Skin of body (tissue), 1 donor: ENCODE measurements at regions not wholly inside any gene's neighbourhood (a gene's known extent, or its start where the extent isn't known, plus 50 kb on each side); places are given as distances from the start of the nearest gene placed in this dataset.

ENCODE experiments used
- DNase-seq: peaks from one replicate; lab custom pipeline; 2025; lab: John Stamatoyannopoulos, UW

DNA sequence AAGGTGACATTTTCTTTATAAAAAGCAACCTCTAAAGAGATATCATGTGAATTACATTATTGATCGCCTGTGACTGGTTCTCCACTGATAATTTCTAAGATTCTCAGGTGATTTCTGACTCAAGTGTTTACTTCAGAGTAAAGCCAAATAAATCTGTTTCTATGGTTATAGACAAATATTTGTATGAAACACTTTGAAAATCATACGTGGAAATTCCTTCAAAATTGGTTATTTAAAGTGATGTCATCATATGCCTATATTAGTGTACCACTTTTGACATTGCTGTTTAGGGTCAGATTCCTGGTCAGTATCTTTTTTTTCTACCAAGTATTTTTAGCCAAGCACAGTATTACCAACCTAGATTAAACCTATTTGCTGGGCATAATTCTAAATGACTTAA is 881.3 kb upstream of the FAM98A start:
- no peak for DNase-seq

DNA sequence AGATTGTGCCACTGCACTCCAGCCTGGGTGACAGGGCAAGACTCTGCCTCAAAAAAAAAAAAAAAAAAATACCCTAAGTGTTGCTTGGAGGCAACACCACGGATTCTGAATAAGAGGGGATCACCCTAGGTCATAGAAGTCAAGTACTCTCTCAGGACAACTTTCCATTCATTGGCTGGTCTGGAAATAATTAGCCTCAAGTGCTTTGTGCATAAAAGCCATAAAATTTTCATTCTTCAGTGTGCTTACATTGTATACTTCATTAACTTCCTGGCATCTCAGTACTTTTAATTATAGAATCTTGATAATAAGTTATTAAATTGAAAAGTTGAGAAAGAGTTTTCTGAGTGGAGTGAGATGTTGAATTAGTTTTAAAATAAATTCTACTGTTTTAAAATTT is 876.1 kb upstream of the FAM98A start:
- DNase-seq, result no peak

DNA sequence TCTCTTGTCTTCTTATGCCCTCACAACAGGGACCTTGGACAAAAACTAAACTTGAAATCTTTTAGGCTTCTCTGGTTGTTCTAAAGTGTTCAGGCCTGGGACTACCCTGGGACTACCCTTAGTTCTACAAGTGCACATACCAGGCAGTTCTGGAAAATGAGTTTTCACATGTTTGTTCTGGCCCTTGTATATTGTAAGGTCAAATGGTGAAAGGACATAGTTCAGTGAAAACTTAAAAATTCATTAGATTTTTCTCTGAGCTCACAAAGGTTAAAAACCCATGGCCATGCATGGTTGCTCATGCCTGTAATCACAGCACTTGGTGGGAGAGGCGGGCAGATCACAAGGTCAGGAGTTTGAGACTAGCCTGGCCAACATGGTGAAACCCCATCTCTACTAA is 875.5 kb upstream of the FAM98A start:
- no peak for DNase-seq

DNA sequence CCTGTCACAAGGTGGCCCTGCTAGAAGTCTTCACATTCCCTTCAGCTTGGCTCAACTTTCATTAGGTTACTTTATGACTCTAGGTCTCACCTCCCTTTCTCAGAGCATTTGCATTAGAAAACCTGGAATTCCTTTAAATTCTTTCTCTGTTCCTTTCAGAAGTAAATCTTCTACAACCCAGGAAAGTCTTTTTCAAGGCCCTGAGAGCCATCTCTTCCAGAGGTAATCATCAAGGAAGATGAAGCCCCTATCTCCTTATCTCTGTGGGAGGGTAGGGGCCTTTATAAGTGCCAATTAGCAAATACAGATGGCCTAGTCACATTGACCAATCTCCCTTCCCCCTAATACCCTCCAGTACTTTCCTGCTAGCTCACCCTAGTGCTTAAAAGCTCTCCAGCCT is 848.0 kb upstream of the FAM98A start:
- DNase-seq, result no peak

DNA sequence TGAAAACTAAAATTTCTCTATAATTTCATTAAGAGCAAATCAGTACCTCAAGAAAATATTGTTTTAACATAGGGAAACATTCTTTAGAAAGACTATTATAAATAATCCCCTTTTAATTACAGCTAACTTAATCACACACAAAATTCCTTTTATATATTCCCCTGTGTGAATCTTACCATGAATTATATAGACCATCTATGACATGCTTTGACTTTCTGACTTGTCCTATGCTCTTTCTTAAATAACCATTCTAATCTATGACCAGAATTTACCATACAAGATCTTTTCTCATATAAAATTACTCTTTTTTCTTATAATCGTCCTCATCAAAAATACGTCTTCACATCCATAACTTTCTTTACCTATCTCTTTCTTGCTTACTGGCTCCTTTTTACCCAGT is 824.2 kb upstream of the FAM98A start:
- DNase-seq, result no peak

DNA sequence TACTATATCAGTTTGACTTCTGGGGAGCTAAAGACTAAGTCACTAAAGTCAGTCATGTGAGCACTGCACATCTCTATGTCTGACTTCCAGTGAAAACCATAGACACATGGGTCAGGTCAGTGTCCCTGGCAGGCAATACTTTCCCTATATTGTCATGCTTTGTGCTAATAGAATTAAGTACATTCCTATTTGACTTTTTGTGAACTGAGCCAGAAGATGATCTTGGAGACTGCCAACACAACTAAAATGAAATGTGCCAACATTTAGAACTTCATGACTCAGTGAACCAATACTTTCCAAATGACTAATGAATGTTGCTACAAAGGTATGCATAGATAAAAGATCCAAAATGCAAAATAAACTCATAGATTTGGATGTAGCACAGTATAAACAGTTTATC is 820.8 kb upstream of the FAM98A start:
- no peak for DNase-seq

DNA sequence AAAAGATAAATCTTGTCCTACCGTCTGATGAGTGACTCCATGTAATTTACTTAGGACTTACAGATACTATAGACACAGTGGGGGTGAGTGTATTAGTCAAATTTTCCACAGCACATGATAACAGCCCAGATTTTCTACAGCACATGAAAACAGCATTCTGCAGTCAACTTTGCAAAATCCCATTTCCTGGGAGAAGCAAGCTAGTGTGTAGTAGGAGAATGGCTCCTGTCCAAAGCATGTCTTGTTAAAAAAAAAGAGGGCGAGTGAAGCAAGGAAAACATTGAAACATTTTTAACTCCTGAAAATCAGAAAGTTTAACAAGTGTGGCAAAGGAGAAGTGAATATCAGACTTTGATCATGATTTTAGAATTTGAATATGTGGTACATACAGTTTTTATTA is 817.8 kb upstream of the FAM98A start:
- DNase-seq, result no peak

DNA sequence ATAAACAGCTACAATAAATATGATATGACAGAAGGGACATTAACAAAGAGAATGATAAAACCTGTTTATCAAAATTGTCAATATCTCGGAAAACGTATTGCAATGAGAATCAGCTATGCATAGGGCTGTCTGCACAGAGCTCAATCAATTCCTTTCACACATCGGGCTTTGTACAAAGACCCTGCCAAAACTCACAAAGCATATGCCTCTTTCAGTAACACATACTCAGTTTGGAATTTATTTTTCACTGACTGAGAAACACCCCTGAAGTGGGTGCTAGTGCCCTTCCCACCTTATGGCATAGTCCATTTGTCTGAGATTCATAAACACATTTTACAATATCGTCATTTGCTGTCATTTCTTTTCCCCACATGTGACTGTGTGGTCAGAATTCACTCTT is 815.8 kb upstream of the FAM98A start:
- no peak for DNase-seq

DNA sequence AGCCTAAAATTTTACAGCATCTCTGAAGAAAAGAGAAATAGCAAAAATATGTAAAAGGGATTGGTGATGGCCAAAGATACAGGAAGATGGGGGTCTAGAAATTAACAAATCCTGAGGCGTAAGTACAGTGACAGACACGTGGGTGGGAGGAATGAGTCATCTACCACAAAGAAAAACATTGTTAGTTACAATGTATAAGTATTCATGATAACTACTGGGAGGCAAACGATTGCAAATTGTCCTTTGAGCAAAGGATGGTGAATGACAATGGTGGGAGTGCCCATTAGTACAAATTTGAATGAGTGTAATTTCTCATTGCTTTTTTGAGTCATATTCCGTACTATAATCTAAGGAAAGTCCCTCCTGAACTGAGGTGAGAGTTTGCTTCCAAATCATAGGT is 809.0 kb upstream of the FAM98A start:
- no peak for DNase-seq

DNA sequence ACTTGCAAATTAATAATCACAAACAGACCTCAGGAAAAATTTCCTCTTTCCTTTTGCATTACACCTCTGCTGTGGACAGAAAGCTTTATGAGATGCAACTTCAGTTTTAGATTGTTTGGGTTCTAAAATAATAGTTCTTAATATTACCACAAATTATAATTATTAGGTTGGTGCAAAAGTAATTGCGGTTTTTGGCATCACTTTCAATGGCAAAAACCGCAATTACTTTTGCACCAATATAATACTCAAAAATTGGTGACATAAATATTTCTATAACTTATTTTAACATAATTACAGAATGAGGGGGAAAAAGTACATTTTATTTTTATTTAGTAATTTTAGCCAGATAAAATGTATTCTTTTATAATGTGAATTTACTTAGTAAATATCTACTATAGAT is 804.4 kb upstream of the FAM98A start:
- DNase-seq, result no peak

DNA sequence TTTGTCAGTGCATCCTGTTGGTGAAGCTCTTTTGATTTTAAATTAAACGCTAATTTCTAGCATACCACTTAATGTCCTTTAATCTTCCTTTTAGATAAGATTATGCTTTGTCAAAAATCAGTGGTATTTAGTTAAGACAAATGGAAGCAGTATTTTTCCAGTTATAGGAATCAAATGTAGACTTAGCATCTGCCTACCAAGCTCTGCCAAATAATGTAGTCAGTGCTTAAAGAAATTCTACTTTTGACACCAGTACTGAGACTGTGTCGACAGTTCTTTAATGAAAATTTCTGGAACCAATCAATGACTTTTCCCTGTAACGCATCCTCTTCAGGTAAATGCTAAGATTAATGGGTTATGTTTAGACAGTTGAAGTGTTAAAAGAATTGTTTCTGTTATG is 803.3 kb upstream of the FAM98A start:
- DNase-seq, result no peak

DNA sequence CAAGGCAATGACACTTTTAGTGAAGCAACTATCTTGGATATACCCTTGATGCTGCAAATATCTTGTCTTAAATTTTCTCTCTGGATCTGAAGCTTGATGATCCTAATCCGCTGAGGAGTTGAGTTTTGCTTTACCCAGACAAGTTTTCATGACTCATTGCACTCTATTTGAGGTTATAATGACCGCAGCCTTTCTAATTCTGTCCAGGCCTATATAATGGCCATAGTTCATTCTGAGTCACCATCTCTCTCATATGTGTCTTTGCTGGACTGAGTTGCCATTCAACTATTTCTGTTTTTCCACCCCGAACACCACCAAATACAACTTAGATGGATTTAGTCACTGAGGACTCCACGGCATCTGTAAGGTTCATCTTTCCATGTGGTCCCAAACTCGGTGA is 802.1 kb upstream of the FAM98A start:
- no peak for DNase-seq

DNA sequence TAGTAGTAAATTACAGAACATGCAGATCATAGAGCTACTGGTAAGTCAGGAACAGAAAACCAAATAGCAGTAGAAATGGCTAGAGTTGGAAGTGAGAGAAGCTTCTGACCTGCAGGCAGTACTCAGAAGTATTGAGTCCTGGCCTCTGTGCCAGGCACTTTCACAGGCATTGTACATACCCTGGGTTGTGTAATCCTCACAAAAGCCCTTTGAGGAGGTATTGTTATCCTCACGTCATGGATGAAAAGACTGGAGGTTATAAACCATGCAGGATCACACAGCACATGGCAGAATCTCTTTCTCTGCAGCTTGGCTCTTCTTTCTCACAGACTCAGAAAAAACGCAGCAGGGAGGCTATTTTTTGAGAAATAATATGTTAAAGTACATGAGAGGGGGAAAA is 789.3 kb upstream of the FAM98A start:
- no peak for DNase-seq

DNA sequence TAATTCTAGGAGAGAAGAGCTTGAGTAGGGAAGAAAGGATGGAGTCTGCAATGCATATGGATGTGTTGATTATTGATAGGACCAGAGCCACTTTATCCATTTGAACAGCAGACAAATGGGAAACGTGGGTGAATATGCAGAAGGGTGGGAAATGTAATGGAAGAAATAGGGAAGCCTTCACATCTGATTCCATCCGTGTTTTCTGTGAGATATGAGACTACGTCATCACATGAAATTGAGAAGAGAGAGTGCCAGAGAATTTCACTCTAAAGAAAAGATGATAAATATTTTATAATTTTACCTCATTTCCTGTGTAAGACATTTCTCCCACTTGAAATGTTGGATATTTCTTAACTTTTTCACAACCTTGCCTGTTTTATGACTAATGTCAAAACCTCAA is 788.4 kb upstream of the FAM98A start:
- DNase-seq, result no peak

DNA sequence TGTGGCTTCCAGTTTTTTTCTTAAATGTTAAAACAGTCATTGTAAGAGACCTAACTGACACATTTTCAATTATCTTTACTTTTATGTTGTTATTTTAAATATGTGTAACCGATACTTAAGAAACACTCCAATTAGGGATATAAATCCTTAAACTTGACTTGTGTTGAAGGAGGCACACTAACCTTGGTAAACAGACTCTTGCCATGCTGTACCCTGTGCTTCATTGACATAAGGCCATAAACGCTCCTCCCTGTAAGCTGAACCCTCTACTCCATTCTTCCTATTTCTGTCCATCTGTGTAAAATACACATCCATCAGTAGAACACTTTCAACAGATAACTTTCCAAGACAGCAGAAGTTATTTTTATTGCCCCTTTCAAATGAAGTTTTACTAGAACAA is 780.5 kb upstream of the FAM98A start:
- no peak for DNase-seq

DNA sequence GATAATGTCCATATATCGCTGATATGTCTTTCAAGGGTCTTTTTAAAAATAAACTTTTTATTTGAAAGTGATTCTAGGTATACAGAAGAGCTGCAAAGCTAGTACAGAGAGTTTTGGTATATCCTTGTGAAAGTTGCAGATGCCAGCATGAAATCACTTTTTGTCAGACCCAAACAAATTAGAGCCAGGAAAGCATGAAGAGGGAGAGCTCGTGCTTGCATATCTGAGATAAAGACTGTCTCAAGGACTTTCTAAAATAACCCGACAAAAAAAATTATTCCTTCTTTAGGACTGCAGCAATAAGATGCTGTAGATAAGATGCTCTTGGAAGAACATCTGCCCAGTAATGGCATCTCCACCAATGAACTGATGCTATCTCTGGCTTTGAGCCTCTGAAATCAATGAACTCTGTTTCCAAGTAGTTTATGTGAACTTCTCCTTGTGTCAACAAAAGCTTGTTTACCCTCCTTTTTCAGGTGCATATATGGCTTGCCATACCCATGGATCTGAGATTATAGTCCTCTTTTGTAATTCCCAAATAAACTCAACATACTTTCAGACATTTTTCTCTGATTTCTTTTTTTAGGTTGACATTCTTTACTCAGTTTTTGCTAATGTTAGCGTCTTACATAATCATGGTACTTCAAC is 774.6 kb upstream of the FAM98A start:
- no peak for DNase-seq

DNA sequence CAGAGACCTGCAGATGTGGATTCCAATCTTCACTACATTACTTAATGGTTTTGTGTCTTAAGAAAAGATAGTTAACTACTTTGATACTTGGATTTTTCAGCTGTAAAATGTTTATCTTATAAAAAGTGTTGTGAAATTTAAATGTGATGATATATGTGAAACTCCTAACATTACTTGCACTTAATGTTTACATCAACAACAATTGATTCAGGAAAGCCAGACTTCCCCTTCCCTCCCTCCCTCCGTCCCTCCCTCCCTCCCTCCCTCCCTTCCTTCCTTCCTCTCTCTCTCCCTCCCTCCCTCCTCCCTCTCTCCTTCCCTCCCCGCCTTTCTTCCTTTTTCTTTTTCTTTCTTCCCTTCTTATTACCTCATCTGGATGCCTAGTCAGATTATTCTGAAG is 773.9 kb upstream of the FAM98A start:
- DNase-seq, result no peak

DNA sequence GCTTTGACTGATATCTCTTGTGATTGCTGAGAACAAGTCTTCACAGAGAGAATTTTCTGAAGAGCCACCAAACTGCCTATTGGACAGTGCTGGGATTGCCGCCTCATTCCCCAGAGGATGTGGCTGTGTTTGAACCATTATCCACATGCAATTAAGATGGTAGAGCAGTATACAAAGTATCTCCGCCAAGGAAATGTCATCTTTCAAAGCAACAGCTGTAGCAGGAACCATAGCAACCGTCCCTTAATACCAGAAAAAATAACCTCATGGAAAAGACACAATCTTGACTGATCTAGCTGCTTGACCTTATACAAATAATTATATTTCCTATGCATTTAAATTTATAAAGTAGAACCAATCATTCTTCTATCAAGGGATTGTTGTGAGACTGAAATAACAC is 772.6 kb upstream of the FAM98A start:
- no peak for DNase-seq

DNA sequence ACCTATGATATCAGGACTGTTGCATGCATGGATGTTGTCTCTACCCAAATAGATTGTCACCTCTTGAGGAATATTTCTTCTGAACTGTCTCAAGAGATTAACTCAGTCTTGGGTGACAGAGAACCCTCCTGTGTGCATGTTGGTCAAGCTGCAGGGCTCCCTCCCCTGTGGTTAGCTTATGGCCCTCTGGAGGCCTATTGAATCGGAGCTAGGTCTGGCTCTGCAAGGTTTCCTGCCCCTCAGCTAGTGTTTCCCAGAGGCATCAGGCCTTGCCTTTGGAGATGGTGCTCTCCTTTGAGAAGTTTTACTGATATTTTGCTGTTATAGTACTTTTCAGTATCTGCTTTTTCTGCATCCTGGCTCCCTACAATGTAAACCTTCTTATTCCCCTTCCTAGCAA is 769.2 kb upstream of the FAM98A start:
- DNase-seq, result no peak

DNA sequence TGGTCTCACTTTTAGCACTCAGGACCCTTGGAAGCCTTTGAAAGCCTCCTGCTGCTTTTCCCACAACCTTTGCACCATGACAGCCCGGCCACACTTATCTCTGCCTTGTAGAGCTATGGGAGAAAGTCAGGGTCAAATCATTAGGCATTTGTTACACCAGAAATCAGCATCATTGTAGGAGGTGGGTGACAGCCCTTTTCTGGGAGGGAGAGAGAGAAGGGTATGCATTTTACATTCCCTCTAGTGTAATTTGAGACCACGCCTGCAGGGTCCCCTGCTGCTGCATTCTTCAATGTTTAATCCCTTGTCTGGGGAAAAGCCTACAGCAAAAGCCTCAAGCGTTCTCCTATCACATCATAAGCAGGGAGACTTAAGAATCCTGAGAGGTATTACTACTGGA is 766.8 kb upstream of the FAM98A start:
- DNase-seq, result no peak

DNA sequence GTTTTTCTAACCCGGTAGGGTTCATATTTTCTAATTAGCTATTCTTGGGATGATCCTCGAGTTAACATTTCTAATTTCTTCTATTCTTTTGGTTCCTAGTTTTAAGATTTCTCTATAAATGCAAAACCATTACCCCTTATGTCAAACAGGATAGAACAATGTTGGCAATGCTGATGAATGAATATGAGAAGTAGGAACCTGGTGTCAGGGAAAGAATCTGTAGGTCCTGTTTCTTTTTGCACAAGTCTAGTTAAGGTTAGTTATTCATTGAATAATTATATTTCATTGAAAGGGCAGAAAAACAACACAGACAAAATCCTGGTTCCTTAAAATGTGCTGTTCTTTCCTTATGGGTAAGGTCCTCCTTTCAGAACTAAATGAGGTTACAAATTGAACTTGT is 766.4 kb upstream of the FAM98A start:
- DNase-seq, result no peak

DNA sequence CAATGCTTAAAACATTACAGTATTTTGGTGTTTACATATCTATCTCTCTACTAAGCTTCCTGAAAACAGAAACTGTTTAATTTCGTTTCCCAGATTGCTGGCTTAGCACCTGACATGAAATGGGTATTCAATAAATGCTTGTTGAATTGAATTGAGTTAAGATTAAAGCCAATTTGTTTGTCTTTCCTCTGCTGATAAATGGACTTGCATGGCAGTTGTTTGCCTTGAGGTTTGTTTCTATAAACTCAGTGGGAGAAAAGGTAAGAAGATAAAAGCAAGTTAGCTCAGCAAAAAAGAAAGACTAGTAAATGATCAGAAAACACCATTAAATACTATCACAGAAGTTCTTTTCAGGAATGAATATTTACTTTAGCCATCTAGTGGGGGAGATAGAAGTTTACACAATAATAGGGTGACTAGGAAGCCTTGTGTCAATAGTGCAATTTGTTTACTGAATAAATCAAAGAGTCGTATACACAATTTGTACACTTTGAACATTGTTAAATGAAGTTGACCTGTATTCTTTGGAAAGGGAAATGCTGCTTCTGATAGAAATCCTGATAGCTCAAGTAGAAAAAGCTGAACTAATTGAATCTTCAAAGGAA is 754.5 kb upstream of the FAM98A start:
- DNase-seq, result no peak

DNA sequence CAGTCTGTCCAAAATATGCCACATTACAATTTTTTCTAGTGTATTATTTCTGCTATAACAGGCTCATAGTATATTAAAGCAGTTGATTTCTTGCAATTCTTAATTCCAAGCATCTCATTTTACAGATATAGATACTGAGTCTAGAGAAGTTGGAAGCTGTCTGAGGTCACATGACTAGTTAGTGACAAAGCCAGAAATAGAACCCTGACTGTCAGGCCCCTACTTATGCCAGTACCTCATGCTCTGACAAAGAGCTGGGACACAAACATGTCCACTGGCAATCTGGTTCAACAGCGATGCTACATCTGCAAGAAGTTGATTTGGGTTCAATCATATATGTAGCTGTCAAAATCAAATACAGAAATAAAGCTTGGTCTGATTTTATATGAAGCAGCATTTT is 750.4 kb upstream of the FAM98A start:
- no peak for DNase-seq

DNA sequence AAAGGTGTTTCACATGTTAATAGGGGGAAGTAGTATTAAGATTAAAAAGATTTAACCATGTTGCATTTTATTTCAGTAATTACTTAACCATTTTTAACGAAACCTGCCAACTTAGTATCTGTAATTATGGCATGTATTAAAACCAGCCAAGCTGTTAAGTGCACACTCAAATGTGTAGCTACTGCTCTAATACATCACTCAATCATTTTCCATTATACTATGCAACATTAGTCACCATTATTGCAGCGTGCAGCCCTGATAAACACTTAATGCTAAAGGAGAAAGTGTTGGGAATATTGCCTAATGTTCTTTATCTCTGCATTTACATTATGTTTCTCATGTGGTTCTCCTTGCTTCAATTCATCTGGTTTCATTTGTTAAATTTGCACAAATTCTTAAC is 745.9 kb upstream of the FAM98A start:
- DNase-seq, result no peak
